SK-N-SH treated with all-trans-retinoic acid at 6 μM for 48 hours (cell line): ENCODE measurements at regions not wholly inside any gene's neighbourhood (a gene's known extent, or its start where the extent isn't known, plus 50 kb on each side); places are given as distances from the start of the nearest gene placed in this dataset.

ENCODE experiments used
- ARNTL ChIP-seq: fragments of 450-650 bp; formaldehyde crosslinking; IDR thresholded peaks from 2 replicates; pipeline ENCODE4 v1.5.0; 2020; ENCODE audit warnings: low read depth, mild to moderate bottlenecking, moderate library complexity, borderline replicate concordance
- BACH2 ChIP-seq: fragments of 250-450 bp; sonication (Bioruptor Pico); IDR thresholded peaks from 2 replicates; pipeline ENCODE4 v1.9.0; 2021; ENCODE audit warnings: mild to moderate bottlenecking, borderline replicate concordance
- ESRRG ChIP-seq: fragments of 250-450 bp; sonication (Bioruptor Pico); IDR thresholded peaks from 2 replicates; pipeline ENCODE4 v1.6.1; 2021; ENCODE audit warnings: mild to moderate bottlenecking
- GLIS3 ChIP-seq: fragments of 250-450 bp; sonication (Bioruptor Pico); IDR thresholded peaks from 2 replicates; pipeline ENCODE4 v1.5.0; 2020; ENCODE audit warnings: mild to moderate bottlenecking, moderate library complexity
- ISL1 ChIP-seq: fragments of 250-450 bp; sonication (Bioruptor Pico); IDR thresholded peaks from 2 replicates; pipeline ENCODE4 v2.1.2; 2022; ENCODE audit warnings: mild to moderate bottlenecking, moderate library complexity
- PATZ1 ChIP-seq: fragments of 250-450 bp; sonication (Bioruptor Pico); IDR thresholded peaks from 2 replicates; pipeline ENCODE4 v1.8.0; 2020; ENCODE audit warnings: mild to moderate bottlenecking, moderate library complexity, borderline replicate concordance
- POU6F1 ChIP-seq: fragments of 250-450 bp; sonication (Bioruptor Pico); IDR thresholded peaks from 2 replicates; pipeline ENCODE4 v1.8.0; 2021; ENCODE audit warnings: low read depth, mild to moderate bottlenecking, moderate library complexity, borderline replicate concordance
- PPARA ChIP-seq: fragments of 250-450 bp; sonication (Bioruptor Pico); IDR thresholded peaks from 2 replicates; pipeline ENCODE4 v1.5.0; 2020; ENCODE audit warnings: mild to moderate bottlenecking, borderline replicate concordance
- RARB ChIP-seq: fragments of 250-450 bp; sonication (Bioruptor Pico); IDR thresholded peaks from 2 replicates; pipeline ENCODE4 v1.8.0; 2021; ENCODE audit warnings: mild to moderate bottlenecking, moderate library complexity
- TOX ChIP-seq: fragments of 250-450 bp; sonication (Bioruptor Pico); IDR thresholded peaks from 2 replicates; pipeline ENCODE4 v1.8.0; 2021; ENCODE audit warnings: mild to moderate bottlenecking, moderate library complexity, borderline replicate concordance
- ZC3H10 ChIP-seq: fragments of 250-450 bp; sonication (Bioruptor Pico); IDR thresholded peaks from 2 replicates; pipeline ENCODE4 v1.5.1; 2021; ENCODE audit warnings: mild to moderate bottlenecking, moderate library complexity
- ZFP30 ChIP-seq: fragments of 450-650 bp; formaldehyde crosslinking; IDR thresholded peaks from 2 replicates; pipeline ENCODE4 v1.5.0; 2022; ENCODE audit warnings: mild to moderate bottlenecking, moderate library complexity
- ZNF70 ChIP-seq: fragments of 450-650 bp; formaldehyde crosslinking; IDR thresholded peaks from 2 replicates; pipeline ENCODE4 v1.5.0; 2020; ENCODE audit warnings: mild to moderate bottlenecking, moderate library complexity
- ZNF8 ChIP-seq: fragments of 450-650 bp; formaldehyde crosslinking; IDR thresholded peaks from 2 replicates; pipeline ENCODE4 v1.5.0; 2020; ENCODE audit warnings: mild to moderate bottlenecking, moderate library complexity

GRCh38 chr5:32501071-32502002, 56.8 kb upstream of the ZFR start:
- TF ChIP-seq ZC3H10 (CRISPR knock-in tag): no peak
- TF ChIP-seq BACH2 (CRISPR knock-in tag): no peak
- no peak for TF ChIP-seq ZFP30 (CRISPR knock-in tag)
- TF ChIP-seq GLIS3 (CRISPR knock-in tag): no peak
- TF ChIP-seq ZNF8: no peak
- no peak for TF ChIP-seq PATZ1 (CRISPR knock-in tag)
- no peak for TF ChIP-seq ZNF70 (CRISPR knock-in tag)
- no peak for TF ChIP-seq POU6F1
- TF ChIP-seq PPARA (CRISPR knock-in tag): no peak
- TF ChIP-seq ESRRG (CRISPR knock-in tag): no peak
- no peak for TF ChIP-seq RARB (CRISPR knock-in tag)
- no peak for TF ChIP-seq TOX (CRISPR knock-in tag)
- TF ChIP-seq ARNTL: no peak
- no peak for TF ChIP-seq ISL1
